IPS-15b (cell line): ENCODE measurements at regions not wholly inside any gene's neighbourhood (a gene's known extent, or its start where the extent isn't known, plus 50 kb on each side); places are given as distances from the start of the nearest gene placed in this dataset.

ENCODE experiments used
- H3K27me3 ChIP-seq: one replicate; pipeline ENCODE4 v1.6.1; 2013; ENCODE audit warnings: low read length; ENCODE audit not compliant: control insufficient read depth, insufficient read depth
- H3K36me3 ChIP-seq: one replicate; pipeline ENCODE4 v1.6.1; 2013; ENCODE audit warnings: low read length; ENCODE audit not compliant: control insufficient read depth, insufficient read depth
- H3K4me1 ChIP-seq: one replicate; pipeline ENCODE4 v1.6.1; 2013; ENCODE audit warnings: mild to moderate bottlenecking, low read length; ENCODE audit not compliant: control insufficient read depth, insufficient read depth
- H3K4me3 ChIP-seq: one replicate; pipeline ENCODE4 v1.5.1; 2013; ENCODE audit warnings: low read depth, low read length
- H3K9ac ChIP-seq: one replicate; pipeline ENCODE4 v1.6.1; 2013; ENCODE audit warnings: low read depth, mild to moderate bottlenecking, low read length
- H3K9me3 ChIP-seq: one replicate; pipeline ENCODE4 v1.6.1; 2013; ENCODE audit warnings: mild to moderate bottlenecking, low read length; ENCODE audit not compliant: control insufficient read depth, insufficient read depth

DNA sequence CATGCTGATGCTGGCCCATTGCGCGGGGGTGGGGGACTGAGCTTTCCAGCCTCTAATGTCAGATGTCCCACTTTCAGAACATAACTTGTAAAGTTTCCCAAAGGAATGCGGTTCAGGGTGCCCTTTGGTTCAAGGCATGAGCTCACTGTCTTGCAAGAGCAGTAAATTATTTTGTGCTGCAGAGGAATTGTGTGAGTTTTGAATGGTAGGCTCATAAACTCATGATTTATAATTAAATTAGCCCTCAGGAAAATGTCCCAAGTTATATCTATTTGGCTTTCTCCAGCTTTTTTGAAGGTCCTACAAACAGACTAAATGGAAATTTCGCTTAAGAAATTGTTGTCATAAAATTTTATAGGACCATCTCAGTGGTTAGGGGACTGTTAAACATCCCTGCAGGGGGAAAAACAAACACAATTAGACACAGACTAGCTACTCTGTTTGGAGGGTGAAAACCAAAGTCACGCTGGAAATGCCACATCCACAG is 321.8 kb downstream of the HS3ST3B1 start:
- Histone ChIP-seq H3K9me3 (no peaks in the 10 kb centered on the region), H3K36me3 (no peaks in the 10 kb centered on the region), H3K4me1 (no peaks in the 10 kb centered on the region), H3K27me3 (no peaks in the 10 kb centered on the region), H3K9ac (no peak overlapping the region), H3K4me3 (no peak overlapping the region)

DNA sequence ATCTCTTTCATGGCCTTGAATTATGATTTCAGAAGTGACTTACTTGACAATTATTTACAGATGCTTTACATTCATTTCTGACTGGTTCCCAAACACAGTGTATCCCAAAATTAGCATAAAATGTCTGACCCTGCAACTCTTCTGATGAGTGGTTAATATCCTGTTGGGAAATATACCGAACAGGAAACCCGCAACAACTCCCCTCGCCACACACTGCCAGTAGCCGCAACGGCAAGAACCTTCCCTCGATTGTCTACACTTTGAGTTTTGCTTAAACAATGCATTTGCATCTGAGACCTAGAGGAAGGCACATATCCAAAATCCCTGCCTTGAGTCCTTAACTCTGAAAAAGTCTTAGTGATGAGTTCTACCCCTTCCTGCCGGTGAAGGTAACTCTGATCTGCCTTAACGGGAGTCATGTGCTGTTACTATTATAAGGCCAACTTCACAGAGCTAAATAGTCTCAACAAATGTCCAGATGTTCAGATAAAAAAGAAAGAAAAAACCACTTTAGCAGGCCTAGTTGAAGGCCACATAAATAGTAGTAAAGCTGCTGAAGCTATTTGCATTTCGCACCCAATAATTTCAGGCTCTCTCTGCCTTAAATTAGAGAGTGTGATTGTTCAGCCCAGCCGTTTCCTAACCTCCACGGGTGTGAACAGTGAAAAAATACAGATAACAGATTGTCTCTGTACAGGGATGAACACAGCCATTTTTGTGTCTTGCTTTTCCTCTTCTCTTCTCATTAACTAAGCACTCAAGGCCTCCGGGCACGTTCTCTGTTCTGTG is 321.1 kb downstream of the HS3ST3B1 start:
- no peak overlapping the region for H3K4me3 ChIP-seq
- no peaks in the 10 kb centered on the region for H3K27me3 ChIP-seq
- no peaks in the 10 kb centered on the region for H3K9me3 ChIP-seq
- H3K4me1 ChIP-seq, result no peaks in the 10 kb centered on the region
- no peaks in the 10 kb centered on the region for H3K36me3 ChIP-seq
- no peak overlapping the region for H3K9ac ChIP-seq

- no peak overlapping the region for H3K9ac ChIP-seq
- no peak overlapping the region for H3K4me3 ChIP-seq
- no peaks in the 10 kb centered on the region for H3K36me3 ChIP-seq
- H3K9me3 ChIP-seq, result no peaks in the 10 kb centered on the region
- H3K27me3 ChIP-seq, result no peaks in the 10 kb centered on the region
- no peaks in the 10 kb centered on the region for H3K4me1 ChIP-seq
These were observed 318.9 kb downstream of the HS3ST3B1 start for GRCh38 chr17:14619821-14620220.

- Histone ChIP-seq H3K9me3 (no peaks in the 10 kb centered on the region), H3K9ac (no peak overlapping the region), H3K4me3 (no peak overlapping the region), H3K4me1 (no peaks in the 10 kb centered on the region), H3K27me3 (no peaks in the 10 kb centered on the region), H3K36me3 (no peaks in the 10 kb centered on the region)
These were observed 315.6 kb downstream of the HS3ST3B1 start for GRCh38 chr17:14616528-14616927.

GRCh38 chr17:14605267-14605599 is 304.4 kb downstream of the HS3ST3B1 start:
- Histone ChIP-seq H3K27me3 (no peaks in the 10 kb centered on the region), H3K4me1 (no peaks in the 10 kb centered on the region), H3K36me3 (no peaks in the 10 kb centered on the region), H3K4me3 (no peak overlapping the region), H3K9me3 (no peaks in the 10 kb centered on the region), H3K9ac (no peak overlapping the region)

GRCh38 chr17:14604591-14605266 is 303.8 kb downstream of the HS3ST3B1 start:
- H3K9ac ChIP-seq, result no peak overlapping the region
- H3K36me3 ChIP-seq, result no peaks in the 10 kb centered on the region
- no peaks in the 10 kb centered on the region for H3K27me3 ChIP-seq
- H3K4me3 ChIP-seq, result no peak overlapping the region
- no peaks in the 10 kb centered on the region for H3K9me3 ChIP-seq
- no peaks in the 10 kb centered on the region for H3K4me1 ChIP-seq

GRCh38 chr17:14596224-14596623 is 295.3 kb downstream of the HS3ST3B1 start:
- H3K9me3 ChIP-seq, result no peaks in the 10 kb centered on the region
- no peaks in the 10 kb centered on the region for H3K4me1 ChIP-seq
- H3K36me3 ChIP-seq, result no peaks in the 10 kb centered on the region
- H3K27me3 ChIP-seq, result no peaks in the 10 kb centered on the region
- no peak overlapping the region for H3K4me3 ChIP-seq
- H3K9ac ChIP-seq, result no peak overlapping the region

GRCh38 chr17:14595656-14596055 is 294.8 kb downstream of the HS3ST3B1 start:
- no peaks in the 10 kb centered on the region for H3K4me1 ChIP-seq
- H3K27me3 ChIP-seq, result no peaks in the 10 kb centered on the region
- H3K9me3 ChIP-seq, result no peaks in the 10 kb centered on the region
- H3K4me3 ChIP-seq, result no peak overlapping the region
- no peak overlapping the region for H3K9ac ChIP-seq
- H3K36me3 ChIP-seq, result no peaks in the 10 kb centered on the region

GRCh38 chr17:14594690-14595089 is 293.8 kb downstream of the HS3ST3B1 start:
- H3K4me1 ChIP-seq, result no peaks in the 10 kb centered on the region
- H3K9ac ChIP-seq, result no peak overlapping the region
- no peaks in the 10 kb centered on the region for H3K27me3 ChIP-seq
- no peaks in the 10 kb centered on the region for H3K36me3 ChIP-seq
- no peak overlapping the region for H3K4me3 ChIP-seq
- no peaks in the 10 kb centered on the region for H3K9me3 ChIP-seq

GRCh38 chr17:14593956-14594355 is 293.1 kb downstream of the HS3ST3B1 start:
- Histone ChIP-seq H3K9ac (no peak overlapping the region), H3K4me1 (no peaks in the 10 kb centered on the region), H3K36me3 (no peaks in the 10 kb centered on the region), H3K9me3 (no peaks in the 10 kb centered on the region), H3K27me3 (no peaks in the 10 kb centered on the region), H3K4me3 (no peak overlapping the region)

DNA sequence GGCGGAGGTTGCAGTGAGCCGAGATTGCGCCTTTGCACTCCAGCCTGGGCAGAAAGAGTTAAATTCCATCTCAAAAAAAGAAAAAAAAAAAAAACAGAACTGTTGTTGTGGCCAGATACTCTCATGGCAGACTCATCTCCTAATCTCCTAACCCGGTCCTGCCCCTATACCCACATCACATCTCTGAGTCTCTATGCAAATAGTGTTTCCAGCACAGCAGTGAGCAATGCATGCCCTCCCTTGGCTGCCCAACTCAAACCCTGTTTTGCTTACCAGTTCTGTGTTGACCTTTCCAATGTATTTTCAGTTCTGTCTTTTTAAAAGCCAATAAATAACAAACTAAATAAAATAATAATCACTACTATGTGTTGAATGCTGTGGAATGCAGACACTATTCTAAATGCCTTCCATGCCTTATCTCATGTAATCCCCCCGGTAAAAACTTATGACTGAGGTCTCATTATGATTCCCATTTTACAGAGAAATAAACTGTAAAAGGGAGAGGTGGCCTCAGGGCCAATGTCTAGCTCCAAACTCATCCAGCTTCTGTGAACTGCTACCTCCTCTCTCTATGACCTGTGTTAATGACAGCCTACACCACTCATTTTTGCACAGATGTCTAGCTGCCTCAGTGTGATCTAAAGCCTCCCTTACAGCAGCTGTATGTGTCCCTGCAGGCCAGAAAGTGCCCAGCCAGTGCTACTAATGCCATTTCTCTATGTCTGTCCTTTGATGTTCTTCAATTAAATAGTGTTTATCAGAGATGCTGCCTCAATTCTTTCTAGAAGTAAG is 289.8 kb downstream of the HS3ST3B1 start:
- Histone ChIP-seq H3K4me3 (no peak overlapping the region), H3K4me1 (no peaks in the 10 kb centered on the region), H3K9me3 (no peaks in the 10 kb centered on the region), H3K36me3 (no peaks in the 10 kb centered on the region), H3K9ac (no peak overlapping the region), H3K27me3 (no peaks in the 10 kb centered on the region)
